HG02938 (cell line): ENCODE measurements at regions not wholly inside any gene's neighbourhood (a gene's known extent, or its start where the extent isn't known, plus 50 kb on each side); places are given as distances from the start of the nearest gene placed in this dataset.

ENCODE experiments used
- ATAC-seq: cut with Tn5 transposase; IDR thresholded peaks from one replicate; pipeline ENCODE4 v1.9.1; 2021; ENCODE audit warnings: mild to moderate bottlenecking, moderate library complexity; ENCODE audit not compliant: unreplicated experiment

GRCh38 chr2:80887841-80888378, 583.4 kb upstream of the LRRTM1 start:
- ATAC-seq: no peak

GRCh38 chr2:80874374-80874773, 569.8 kb upstream of the LRRTM1 start:
- no peak for ATAC-seq

- ATAC-seq: no peak
These were observed 565.4 kb upstream of the LRRTM1 start for GRCh38 chr2:80869858-80870438.

GRCh38 chr2:80863147-80863714, 558.7 kb upstream of the LRRTM1 start:
- no peak for ATAC-seq

GRCh38 chr2:80858965-80859364, 554.4 kb upstream of the LRRTM1 start:
- no peak for ATAC-seq

GRCh38 chr2:80856227-80856626, 551.7 kb upstream of the LRRTM1 start:
- no peak for ATAC-seq

- ATAC-seq: no peak
These were observed 550.3 kb upstream of the LRRTM1 start for GRCh38 chr2:80854831-80855230.

- no peak for ATAC-seq
These were observed 548.2 kb upstream of the LRRTM1 start for GRCh38 chr2:80852808-80853139.

- ATAC-seq: no peak
These were observed 547.7 kb upstream of the LRRTM1 start for GRCh38 chr2:80852079-80852807.

GRCh38 chr2:80830891-80831290, 526.3 kb upstream of the LRRTM1 start:
- no peak for ATAC-seq

GRCh38 chr2:80822999-80823398, 518.4 kb upstream of the LRRTM1 start:
- no peak for ATAC-seq

GRCh38 chr2:80815259-80815658, 510.7 kb upstream of the LRRTM1 start:
- ATAC-seq: no peak

GRCh38 chr2:80786584-80786983, 482.0 kb upstream of the LRRTM1 start:
- no peak for ATAC-seq

- no peak for ATAC-seq
These were observed 474.2 kb upstream of the LRRTM1 start for GRCh38 chr2:80778704-80779103.

- no peak for ATAC-seq
These were observed 444.0 kb upstream of the LRRTM1 start for GRCh38 chr2:80748592-80748991.

GRCh38 chr2:80737047-80737446, 432.5 kb upstream of the LRRTM1 start:
- ATAC-seq: no peak

GRCh38 chr2:80725001-80725400, 420.4 kb upstream of the LRRTM1 start:
- ATAC-seq: no peak

- ATAC-seq: no peak
These were observed 418.3 kb upstream of the LRRTM1 start for GRCh38 chr2:80722803-80723202.

GRCh38 chr2:80719607-80720006, 415.1 kb upstream of the LRRTM1 start:
- no peak for ATAC-seq

- ATAC-seq: no peak
These were observed 410.9 kb upstream of the LRRTM1 start for GRCh38 chr2:80715433-80715832.

GRCh38 chr2:80711915-80712314, 407.4 kb upstream of the LRRTM1 start:
- ATAC-seq: no peak

GRCh38 chr2:80706951-80707350, 402.4 kb upstream of the LRRTM1 start:
- no peak for ATAC-seq
